ENCODE measurements at regions not wholly inside any gene's neighbourhood (a gene's known extent, or its start where the extent isn't known, plus 50 kb on each side); places are given as distances from the start of the nearest gene placed in this dataset.
"Not testable (repeated sequence)": the region's sequence is repeated elsewhere in the genome, so short reads cannot be mapped to it uniquely, and the experiment has no call there.

DNA sequence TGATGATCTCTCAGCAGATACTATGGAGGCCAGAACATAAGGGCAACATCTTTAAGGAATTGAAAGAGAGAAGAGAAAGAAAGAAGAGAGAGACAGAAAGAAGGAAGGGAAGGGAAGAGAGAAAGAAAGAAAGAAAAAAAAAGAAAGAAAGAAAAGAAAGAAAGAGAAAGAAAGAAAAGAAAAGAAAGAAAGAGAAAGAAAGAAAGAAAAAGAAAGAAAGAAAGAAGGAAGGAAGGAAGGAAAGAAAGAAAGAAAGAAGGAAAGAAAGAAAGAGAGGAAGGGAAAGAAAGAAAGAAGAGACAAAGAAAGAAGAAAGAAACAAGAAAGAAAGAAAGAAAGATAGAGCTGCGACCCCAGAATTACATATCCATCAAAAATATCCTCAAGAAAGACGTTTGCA lies 124.9 kb downstream of the CPZ start:
- DNase-seq (ENCODE audit: low spot score) = not testable (repeated sequence)

DNA sequence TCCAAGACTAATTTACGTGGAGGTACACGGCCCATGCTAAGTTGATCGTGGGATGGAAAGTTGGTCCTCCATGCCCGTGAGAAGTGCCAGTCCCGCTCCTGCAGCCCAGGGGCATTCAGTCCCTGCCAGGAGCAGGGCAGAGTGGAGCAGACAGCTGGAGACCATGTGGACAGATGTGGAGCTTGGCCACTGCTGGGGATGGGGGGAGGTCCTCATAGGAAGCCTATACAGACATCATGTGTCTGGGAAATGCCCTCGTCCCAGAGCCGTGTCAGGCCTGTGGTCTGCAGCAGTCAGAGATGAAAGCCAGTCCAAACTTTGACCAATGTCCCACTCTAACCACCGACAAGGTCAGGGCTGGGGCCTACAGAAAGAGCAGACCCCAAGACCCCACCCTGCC lies 118.4 kb downstream of the CPZ start:
- DNase-seq (ENCODE audit: low spot score) = no peak

DNA sequence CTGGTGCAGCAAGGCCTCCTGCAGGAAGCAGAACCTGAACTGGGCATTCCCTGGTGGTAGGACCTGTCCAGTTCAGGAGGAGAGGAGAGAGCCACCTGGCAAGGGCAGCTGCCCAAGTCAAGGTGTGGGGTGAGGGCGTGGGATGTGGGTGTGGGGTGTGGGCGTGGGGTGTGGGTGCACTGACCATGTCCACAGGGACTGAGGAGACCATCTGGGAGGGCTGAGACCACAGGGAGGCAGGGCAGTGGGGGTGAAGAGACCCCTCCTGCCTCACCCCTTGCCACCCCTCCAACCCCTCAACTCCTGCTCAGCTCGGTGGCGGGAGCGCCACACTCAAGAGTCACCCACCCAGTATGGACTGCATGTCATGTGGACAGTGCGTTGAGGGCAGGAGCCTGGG lies 117.9 kb downstream of the CPZ start:
- DNase-seq (ENCODE audit: low spot score) = no peak

DNA sequence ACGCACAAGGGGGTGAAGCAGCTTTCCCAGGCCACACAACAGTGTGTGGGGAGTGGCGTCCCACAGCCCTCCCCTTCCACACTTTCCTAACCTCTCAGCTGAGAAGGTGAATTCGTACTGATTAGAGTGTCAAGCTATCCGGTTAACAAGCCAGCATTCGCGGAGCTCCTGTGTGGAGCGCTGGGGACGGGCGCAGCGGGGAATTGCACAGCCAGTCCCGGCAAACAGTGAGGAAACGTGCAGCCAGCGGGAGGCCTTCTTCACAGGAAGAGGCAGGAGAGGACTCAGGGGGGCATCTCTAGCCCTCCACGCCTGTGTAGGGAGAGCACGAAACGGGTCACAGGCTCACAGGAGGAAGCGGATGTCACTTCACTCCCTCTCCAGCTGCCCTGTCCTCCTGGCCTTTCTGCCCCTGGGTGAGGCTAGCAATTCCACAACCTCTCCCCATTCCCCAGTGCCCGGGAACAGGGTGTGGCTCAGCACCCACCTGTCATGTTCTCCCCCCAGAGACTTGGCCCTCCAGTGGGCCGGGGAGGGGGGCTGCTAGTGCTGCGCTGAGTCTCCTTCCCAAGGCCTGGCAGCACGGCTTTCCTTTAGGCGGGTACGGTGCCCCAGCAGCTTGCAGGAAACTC lies 117.3 kb downstream of the CPZ start:
- no peak for DNase-seq (ENCODE audit: low spot score)

DNA sequence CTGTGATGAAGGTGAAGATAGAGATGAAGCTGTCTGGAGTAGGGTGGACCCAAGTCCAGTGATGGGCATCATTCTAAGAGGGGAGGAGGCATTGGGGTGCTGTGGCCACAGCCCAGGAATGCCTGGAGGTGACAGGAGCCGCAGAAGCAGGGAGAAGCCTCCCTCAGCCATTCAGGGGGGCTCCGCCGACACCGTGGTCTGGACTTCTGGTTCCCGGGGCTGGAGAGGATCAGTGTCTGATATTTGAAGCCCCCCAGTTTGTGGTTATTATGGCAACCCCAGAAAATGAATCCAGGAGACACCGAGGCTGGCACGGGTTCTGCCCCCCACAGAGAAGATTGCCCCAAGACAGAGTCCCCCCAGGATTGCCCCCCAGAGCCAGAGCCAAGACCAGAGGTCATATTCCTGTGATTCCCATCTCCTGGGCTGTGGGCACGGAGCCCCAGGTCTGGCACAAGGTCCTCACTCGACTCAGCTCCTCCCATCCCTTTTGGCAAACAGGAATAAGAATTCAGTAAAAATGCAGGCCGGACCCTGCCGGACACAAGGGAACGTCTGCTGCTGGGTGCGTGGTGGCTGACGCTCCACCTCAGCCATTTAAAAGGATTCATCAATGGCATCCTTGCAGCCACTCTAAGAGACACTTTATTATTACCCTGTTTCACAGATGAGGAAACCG lies 116.6 kb downstream of the CPZ start:
- DNase-seq (ENCODE audit: low spot score) = no peak

DNA sequence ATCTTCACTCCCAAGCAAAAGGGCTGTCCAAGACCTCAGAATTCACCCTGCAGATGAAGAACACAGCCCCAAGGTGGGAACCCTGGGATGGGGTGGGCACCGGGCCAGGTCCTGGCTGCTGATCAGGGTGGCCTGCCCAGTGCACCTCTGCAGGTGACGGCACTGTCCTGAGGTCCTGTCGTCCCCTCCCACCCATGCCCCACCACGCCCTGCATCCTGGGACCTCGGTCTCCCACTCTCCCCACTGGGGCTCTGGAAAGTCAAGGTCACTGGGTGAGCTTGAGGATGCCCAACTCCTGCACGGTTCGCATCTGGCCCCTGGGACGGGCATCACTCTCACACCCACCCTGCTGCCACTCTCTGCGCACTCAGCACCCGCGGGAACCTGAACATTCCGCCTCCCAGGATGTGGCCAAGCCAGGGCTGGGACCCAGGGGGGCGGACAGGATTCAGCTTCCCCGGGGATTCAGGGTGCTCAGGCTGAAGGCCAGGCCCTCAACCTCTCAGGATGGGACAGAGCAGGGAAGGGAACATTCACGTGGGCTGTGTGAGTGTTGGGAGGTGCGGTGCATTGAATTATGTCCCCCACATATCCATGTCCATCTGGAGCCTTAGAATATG lies 115.9 kb downstream of the CPZ start:
- no peak for DNase-seq (ENCODE audit: low spot score)

DNA sequence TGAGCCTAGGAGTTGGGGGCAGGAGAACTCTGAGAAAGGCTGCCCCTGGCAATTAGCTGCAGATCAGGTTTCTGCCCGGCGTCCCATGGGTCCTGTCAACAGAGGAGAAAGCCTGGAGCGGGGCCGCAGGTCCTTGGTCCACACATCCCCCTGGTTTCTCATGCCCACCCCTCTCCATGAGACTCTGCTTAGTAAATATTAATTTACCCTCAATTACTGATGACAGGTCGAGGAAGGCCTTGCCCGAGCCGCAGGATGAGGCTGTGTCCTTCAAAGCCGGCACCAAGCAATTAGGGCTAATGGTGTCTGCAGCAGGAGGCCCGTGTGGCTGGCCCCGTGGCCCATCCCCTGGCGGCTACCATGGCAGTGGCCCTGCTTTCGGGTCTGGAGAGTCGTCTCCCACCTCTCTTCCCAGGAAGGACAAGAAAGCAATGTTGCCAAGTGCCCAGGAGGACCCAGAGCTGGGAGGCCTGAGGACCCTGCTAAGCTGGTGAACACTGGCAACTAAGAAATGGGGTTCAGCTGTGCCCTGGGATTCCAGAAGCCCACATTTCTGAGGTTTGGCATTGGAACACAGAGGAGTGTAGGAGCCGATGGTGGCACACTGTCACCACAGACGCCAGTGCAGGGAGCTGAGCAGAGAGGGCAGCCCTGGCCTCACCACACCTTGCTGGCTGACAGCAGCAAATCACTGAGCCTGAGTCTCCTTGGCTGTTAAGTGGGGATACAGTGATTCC lies 114.6 kb downstream of the CPZ start:
- no peak for DNase-seq (ENCODE audit: low spot score)

DNA sequence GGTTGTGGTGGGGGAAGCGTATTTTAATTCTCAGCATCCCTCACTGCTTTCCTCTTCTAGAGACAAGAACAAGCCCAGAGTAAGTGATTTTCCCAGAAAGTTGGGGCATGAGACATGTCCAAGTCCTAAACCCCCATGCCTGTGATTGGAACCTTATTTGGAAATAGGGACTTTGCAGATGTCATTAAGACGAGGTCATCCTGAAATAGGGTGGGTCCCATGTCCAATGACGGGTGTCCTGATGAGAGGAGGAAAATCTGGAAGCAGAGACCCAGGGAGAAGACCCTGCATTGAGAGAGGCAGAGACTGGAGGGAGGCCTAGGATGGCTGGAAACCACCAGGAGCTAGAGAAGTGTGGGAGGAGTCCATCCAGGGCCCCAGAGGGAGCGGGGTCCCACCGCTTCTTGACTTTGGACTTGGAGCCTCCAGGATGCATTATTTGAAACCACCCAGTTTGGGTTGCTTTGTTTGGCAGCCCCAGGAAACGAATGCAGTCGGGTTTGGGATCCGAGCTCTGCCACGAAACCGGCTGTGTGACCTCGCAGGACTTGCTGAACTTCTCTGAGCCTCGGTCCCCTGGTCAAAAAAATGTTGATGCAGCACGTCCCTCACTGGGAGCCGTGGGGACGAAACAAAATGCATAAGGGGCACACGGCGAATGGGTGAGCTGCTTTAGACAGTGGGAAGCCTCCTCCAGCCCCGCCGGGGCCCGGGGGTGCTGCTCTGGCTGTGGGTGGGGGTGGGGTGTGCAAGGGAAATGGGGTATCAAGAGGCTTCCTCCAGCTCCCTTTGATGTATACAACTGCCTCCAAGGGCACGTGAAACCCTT lies 113.9 kb downstream of the CPZ start:
- DNase-seq (ENCODE audit: low spot score) = no peak

DNA sequence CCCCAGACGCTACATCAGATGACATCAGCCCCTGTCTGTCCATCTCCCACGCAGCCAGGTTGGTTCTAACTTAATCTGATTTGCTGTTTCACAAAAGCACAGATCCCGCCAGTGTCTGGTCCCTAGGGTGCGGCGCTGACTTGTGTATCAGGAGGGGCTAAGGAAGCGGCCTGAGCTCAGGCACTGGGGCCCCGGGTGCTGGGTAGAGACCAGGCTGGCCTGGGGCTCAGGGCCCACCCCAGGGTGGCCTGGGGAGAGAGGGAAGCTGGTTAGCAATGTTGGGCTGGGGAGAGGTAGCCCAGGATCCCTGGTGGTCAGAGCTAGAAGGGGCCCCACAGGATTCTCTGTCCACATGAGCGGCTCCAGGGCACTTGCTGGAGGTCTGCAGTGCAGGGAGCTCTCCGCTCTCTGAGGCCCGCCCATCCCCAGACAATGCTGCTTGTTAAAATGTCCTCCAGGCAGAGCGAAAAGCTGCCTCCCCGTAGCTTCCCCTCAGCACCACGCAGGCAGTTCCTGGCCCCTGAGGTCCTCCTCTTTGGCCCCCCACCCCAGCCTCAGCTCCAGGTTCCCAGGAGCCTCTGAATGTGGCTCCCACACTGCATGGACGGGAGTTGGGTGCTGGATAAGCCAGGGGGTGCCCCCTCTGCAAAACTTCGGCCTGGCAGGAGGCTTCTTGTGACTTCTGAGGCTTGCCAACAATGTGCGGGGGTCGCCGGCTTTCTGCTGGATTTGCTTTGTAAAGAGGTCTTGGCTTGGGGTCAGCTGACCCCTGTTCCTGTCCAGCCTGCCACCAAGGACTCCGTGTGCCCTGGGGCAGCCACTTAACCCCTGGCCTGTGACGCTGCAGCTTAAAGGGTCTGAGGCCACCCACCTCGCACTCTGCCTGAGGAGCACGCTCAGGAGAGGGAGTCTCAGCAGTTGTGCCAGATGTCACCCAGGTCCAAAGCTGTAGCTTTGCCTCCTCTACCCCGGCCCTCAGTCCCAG lies 112.9 kb downstream of the CPZ start:
- DNase-seq (ENCODE audit: low spot score) = no peak

DNA sequence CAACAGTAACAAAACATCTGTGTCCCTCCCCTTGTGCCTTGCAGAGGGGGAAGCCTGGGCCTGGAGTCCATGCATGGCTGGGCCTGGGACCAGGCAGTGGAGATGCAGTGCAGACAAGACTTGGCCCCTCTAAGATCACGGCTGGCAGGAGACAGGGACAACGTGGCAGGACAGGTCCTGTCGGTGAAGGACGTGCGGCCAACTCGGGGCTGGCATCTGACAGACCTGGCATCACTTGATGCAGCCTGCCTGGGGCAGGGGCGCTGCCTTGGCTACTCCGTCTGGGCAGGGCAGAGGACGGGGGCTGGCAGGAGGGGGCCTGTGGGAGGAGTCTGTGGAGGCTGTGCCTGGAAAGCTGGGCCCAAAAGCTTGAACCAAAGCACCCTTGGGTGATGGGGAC lies 112.1 kb downstream of the CPZ start:
- DNase-seq (ENCODE audit: low spot score) = no peak

DNA sequence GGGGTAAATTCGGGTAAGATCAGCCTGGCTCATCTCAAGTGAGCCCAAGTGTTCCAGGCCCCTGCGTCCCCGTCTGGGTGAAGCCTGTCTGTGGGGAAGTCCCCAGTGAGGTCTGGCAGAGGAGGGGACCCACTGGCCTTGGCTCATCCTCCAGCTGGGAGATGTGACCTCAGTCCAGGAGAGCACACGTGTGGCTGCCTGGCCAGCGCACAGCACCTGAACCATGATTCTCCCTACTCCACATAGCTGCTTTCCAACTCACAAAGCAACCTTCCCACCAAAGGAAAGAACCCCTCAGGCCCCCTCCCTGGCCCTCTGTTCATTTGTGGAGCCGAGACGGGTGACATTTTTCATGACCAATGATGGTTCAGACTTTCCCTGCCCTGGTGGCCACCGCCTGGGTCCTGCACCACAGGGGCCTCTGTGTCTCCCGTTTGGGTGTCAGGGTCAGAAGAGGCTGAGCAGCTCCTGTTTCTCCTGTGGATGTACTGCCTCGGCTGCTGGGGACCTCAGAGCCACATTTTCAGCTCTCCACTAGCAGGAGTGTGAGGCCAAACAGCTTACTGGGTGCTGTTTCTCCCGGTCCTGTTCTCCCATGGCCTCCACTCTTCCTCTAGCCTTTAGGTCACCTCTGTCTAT lies 111.4 kb downstream of the CPZ start:
- DNase-seq (ENCODE audit: low spot score) = no peak

DNA sequence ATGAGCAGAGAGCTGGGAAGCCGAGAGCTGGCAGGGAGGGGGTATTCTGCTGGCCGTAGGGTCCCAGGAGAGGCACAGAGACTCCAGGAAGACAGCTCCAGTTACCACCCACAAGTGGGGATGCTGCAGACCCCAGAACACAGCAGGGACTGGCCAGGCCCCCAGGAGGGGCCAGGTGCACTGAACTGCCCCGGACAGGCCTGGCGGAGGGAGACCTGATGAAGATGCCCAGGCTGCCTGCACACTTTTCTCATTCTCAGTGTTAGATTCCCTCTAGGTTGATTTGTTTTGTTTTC lies 110.8 kb downstream of the CPZ start:
- no peak for DNase-seq (ENCODE audit: low spot score)

DNA sequence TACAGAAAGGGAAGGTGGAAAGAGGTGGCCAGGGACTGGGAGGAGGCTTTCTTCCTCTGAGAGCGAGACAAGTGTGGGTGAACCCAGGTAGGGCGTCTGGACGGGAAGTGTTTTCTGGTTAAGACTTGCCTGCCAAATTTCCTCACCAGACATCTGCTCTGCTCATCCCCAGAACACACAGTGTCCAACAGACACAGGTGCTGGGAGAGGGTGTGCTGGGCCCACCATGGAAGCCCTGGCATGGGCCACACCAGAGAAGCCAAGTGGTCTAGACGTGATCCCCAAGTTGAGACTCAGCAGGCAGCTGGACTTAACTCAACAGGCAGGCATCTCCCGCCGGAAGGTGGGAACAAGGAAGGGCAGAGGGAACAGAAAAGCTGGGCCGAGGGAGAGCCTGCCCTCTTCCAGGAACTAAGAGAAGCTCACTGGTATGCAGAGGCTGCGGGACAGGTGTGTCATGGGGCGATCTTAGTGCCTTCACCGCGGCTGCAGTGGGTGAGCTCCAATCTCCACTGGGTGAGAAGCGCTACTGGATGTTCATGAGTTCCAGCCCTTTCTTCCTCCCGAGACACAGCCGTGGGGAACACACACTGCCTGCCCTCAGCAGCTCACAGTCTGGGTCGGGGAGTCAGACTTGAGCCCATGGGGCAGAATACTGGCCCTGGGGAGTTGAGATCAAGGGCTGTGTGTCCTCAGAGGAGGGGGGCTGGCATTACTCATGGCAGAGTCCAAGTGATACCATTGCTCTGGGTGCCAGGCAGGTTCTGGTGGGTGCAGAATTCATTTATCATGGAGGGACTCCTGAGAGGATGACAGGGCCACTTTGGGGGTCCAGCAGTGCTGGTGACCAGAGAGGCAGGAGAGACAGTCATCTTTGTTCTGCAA lies 110.2 kb downstream of the CPZ start:
- DNase-seq (ENCODE audit: low spot score) = no peak

DNA sequence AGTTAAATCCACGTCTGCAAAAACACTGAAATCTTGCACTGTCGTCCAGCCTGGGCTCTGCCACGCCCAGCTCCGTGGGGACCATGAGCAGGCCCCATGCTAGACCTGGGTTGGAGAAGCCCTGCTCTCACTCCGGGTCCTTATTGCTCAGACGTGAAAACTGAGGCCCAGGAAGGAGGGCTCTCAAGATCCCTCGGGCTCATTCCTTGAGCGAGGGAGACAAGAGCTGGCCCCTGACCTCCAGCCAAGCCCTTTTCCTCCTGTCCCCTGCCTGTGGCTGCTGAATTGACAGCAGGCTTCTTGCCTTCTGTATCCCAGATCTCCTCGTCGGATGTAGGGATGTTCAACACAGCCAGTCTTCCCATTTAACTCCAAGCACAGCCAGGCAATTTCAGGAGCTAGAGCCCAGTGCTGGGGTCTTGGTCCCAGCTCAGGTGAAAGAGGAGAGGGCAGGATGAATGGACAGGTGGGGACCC lies 109.5 kb downstream of the CPZ start:
- DNase-seq (ENCODE audit: low spot score) = no peak

DNA sequence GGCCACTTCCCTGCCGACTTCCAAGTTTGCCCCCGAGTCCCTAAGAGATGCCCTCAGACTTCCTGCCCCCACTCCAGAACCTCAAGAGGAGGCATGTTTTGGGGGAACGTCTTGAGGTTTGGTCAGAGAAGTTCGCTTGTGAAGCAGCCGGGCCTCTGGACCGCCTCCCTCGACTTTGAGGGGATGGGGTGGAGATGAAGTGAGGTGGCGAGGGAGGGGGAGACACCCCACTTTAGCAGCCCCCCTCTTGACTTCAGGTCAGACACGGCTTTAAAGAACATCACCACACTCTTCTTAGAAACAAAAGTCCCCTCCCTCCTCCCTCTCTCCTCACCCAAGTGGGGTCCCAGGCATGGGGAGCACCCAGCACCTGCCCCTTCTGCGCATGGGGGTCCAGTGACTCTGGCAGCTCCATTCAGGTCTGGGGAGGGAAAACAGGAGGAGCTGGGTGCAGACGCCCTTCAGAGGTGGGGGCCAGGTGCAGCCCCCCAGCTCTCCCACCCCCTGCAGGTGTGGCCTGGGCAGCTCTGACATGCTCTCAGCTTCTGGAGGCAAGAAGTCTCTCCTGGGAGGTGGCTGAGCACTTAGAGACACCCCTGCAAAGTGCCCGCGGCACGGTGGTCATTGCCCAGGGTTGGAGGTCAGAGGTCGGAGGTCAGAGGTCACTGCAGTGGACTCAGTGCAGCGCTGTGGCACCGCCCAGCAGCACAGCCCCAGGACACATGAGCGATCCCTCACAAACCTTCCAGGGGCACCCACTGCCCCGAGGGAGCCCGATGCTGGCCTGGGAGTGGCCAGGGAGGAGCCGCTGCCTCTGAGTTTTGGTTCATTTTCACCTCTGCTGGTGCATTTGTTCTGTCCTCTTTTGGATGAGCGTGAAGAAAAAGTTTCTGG lies 108.8 kb downstream of the CPZ start:
- no peak for DNase-seq (ENCODE audit: low spot score)

DNA sequence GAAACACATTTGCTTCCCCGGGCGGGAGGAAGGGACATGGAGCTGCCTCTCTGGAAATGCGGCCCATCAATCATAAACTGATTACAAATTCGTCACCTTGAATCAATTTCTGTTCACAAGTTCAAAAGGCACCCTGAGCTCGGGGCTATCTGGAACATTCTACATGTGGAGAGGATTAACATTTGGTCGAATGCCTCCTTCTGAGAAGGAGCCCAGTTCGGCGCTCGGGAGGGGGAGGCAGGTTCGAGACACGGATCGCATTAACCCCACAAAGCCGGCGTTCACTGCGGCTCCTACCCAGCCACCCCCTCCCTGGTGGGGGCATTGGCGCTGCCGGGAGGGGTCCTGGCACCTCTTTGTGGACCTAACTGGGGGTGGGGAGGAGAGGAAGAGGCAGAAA lies 108.0 kb downstream of the CPZ start:
- DNase-seq (ENCODE audit: low spot score) = no peak

DNA sequence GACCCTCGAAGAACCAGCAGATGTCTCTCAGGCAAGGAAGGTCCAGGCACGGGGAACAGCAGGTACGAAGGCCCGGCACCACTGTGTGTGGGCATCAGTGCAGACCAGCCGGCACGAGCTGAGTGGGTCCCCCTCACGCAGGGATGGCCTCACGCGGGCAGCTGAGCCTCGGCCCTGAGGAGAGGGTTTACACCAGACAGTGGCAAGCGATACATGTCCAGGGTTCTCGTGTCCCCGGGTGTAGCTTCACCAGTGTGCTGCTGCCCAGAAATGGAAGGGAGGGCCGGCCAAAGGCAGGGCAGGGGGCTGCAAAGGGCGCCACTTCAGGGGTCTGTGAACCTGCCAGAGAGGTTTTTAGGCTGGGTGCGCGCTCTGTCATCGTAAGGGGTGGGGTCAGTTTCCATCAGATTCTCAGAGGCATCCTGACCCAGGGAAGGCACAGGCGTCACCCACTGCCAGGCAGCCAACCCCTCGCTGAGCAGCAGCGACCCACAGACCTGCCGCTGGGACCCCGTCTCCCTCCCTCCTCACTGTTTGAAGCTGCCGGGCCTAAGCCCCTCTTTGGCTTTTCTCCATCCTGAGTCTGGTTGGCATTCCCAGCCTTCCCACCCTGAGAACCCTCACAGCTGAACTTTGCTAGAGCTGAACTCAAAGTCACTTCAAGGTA lies 107.0 kb downstream of the CPZ start:
- DNase-seq (ENCODE audit: low spot score) = no peak

DNA sequence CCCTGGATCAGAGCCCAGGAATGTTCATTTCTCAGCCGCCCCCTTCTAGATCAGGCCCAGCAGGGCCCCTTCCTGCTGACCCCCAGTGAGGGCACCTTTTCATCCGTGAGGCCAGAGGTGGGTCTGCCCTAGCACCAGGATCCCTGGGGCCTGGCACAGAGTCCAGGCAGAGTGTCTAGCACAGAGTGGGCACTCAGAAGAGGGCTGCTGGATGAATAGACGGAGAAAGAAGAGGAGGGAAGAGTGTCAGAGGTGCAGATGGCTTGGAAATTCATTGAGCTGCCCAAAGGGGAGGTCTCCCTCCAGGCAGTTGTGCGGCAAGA lies 106.5 kb downstream of the CPZ start:
- DNase-seq (ENCODE audit: low spot score) = no peak
